ENCODE measurements at regions not wholly inside any gene's neighbourhood (a gene's known extent, or its start where the extent isn't known, plus 50 kb on each side); places are given as distances from the start of the nearest gene placed in this dataset.

GRCh38 chr1:38131024-38131585 lies 84.5 kb upstream of the POU3F1 start:
- dilution Hi-C loops (cut with MboI; ENCODE audit: extremely low pct_ligation_motif_present, low sequenced_read_pairs) (no loop called here), intact Hi-C loops (cut with micrococcal nuclease) (no loop called here)
- CTCF ChIA-PET = interaction anchor here (1.4 to 1.8 kb wide), 2 partner anchors 8 to 59 kb away, joined by 6 read pairs; no protein-coding TSS in a partner anchor
- no peaks in the 10 kb centered on the region for H3K36me3 ChIP-seq (ENCODE audit: control insufficient read depth in 2 of 2, extremely low read depth in 1 of 2, insufficient read depth in 2 of 2, low read length in 2 of 2)
- no peak overlapping the region for H3K27ac ChIP-seq (ENCODE audit: insufficient read depth, low read depth, low read length)
- H3K27me3 ChIP-seq (ENCODE audit: control insufficient read depth in 2 of 2, insufficient read depth in 2 of 2, low read length in 2 of 2) = peaks cover 0 to 8% of the 10 kb centered on the region in 2 experiments
- H4K20me1 ChIP-seq (replicated peaks; ENCODE audit: control insufficient read depth, extremely low read depth, insufficient read depth, low read length) = no peaks in the 10 kb centered on the region
- TF ChIP-seq FOS (IDR thresholded peaks at IDR 0.05; ENCODE audit: borderline replicate concordance, insufficient read depth, low read length) (no peak), MYC (IDR thresholded peaks at IDR 0.05; ENCODE audit: low read depth, low read length) (no peak), GATA2 (IDR thresholded peaks at IDR 0.05; ENCODE audit: insufficient read depth, insufficient read length, low read depth, low read length) (no peak), JUN (IDR thresholded peaks at IDR 0.05; ENCODE audit: borderline replicate concordance, insufficient read depth, insufficient read length, low read depth) (no peak), POLR2A (IDR thresholded peaks at IDR 0.05; ENCODE audit: low read depth, low read length) (no peak), POLR2AphosphoS5 (IDR thresholded peaks at IDR 0.05; ENCODE audit: insufficient read depth, low read depth, low read length) (no peak), EZH2 (IDR thresholded peaks at IDR 0.05; ENCODE audit: borderline replicate concordance, low read depth, low read length, severe bottlenecking) (no peak)
- TF ChIP-seq, protein P1, sequence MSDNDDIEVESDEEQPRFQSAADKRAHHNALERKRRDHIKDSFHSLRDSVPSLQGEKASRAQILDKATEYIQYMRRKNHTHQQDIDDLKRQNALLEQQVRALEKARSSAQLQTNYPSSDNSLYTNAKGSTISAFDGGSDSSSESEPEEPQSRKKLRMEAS (IDR thresholded peaks at IDR 0.05; ENCODE audit: insufficient read depth, insufficient read length) = no peak
- TF ChIP-seq, protein P2, sequence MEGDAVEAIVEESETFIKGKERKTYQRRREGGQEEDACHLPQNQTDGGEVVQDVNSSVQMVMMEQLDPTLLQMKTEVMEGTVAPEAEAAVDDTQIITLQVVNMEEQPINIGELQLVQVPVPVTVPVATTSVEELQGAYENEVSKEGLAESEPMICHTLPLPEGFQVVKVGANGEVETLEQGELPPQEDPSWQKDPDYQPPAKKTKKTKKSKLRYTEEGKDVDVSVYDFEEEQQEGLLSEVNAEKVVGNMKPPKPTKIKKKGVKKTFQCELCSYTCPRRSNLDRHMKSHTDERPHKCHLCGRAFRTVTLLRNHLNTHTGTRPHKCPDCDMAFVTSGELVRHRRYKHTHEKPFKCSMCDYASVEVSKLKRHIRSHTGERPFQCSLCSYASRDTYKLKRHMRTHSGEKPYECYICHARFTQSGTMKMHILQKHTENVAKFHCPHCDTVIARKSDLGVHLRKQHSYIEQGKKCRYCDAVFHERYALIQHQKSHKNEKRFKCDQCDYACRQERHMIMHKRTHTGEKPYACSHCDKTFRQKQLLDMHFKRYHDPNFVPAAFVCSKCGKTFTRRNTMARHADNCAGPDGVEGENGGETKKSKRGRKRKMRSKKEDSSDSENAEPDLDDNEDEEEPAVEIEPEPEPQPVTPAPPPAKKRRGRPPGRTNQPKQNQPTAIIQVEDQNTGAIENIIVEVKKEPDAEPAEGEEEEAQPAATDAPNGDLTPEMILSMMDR (IDR thresholded peaks at IDR 0.05; ENCODE audit: extremely low read depth in 1 of 2, insufficient read depth in 1 of 2, low read depth in 1 of 2, low read length in 2 of 2) = no peak
- DNase-seq (ENCODE audit: low read depth, low spot score) = no peak
- POLR2A ChIA-PET = no interaction called here
- FAIRE-seq = no peak
- H3K9ac ChIP-seq (replicated peaks; ENCODE audit: extremely low read depth, insufficient read depth, low read length) = no peak overlapping the region
- no peak overlapping the region for H3K4me3 ChIP-seq (replicated peaks in 1 of 3; ENCODE audit: insufficient read depth in 1 of 3, low read depth in 1 of 3, low read length in 3 of 3)
- H2AFZ ChIP-seq (ENCODE audit: low read depth, low read length) = no peak overlapping the region
- no peaks in the 10 kb centered on the region for H3K79me2 ChIP-seq (ENCODE audit: control insufficient read depth, insufficient read depth, low read length)
- H3K4me2 ChIP-seq (ENCODE audit: insufficient read depth, low read length) = no peak overlapping the region
- BruUV-seq (replicated peaks) = no TSS peak
- no peaks in the 10 kb centered on the region for H3K9me1 ChIP-seq (replicated peaks; ENCODE audit: control insufficient read depth, extremely low read depth, insufficient read depth, low read length)
- no peaks in the 10 kb centered on the region for H3K4me1 ChIP-seq (ENCODE audit: control insufficient read depth, extremely low read depth, insufficient read depth, low read length)
- no peaks in the 10 kb centered on the region for H3K9me3 ChIP-seq (replicated peaks; ENCODE audit: control insufficient read depth, insufficient read depth, low read length)
